Tongue (tissue), 1 donor: ENCODE measurements at regions not wholly inside any gene's neighbourhood (a gene's known extent, or its start where the extent isn't known, plus 50 kb on each side); places are given as distances from the start of the nearest gene placed in this dataset.
"Not testable (repeated sequence)": the region's sequence is repeated elsewhere in the genome, so short reads cannot be mapped to it uniquely, and the experiment has no call there.

Experiments used
- DNase-seq: peaks from one replicate; pipeline ENCODE4 v3.0.0-alpha.2; 2015

- peak; percentile 56 for DNase-seq
Measured at GRCh38 chr21:16422702-16423101, 692.9 kb downstream of the USP25 start.

- no peak for DNase-seq
Measured at GRCh38 chr21:16423921-16424320, 694.1 kb downstream of the USP25 start.

DNA sequence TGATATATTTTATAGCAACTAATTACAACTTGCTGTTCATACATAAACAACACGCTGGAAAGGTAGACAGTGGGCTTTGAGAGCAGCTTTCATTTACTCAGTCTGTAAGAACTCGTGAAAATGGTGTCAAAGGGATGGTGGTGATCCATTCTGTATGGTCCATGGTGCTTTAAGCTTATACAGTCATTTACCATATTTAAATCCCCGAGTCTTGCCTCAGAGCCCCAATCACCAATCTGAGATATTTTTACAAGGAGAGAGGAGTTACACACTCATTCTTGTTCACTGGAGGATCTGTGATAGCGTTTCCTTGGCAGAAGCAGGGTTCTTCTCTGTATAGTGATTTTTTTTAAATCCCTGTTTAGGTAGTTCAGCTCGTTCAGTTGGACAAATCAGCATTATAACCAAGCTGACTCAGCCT is 694.6 kb downstream of the USP25 start:
- DNase-seq, result peak; percentile 60

DNA sequence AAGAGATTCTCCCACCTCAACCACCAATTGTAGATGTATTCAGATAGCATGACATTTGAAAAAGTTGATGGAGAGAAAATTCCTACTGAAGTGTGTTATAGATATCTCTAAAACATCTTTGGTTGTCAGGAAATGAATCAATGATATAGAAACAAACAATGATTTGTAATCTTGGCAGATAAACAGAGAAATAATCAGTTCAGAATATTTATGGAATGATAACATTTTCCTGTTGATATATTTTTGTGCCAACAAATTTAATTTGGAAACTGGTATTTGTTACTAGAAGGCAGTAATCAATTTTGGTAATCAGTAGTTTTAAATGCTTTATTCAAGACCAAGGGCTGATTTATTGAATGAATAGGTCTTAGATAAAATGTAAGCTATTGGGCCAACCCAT is 695.6 kb downstream of the USP25 start:
- no peak for DNase-seq

DNA sequence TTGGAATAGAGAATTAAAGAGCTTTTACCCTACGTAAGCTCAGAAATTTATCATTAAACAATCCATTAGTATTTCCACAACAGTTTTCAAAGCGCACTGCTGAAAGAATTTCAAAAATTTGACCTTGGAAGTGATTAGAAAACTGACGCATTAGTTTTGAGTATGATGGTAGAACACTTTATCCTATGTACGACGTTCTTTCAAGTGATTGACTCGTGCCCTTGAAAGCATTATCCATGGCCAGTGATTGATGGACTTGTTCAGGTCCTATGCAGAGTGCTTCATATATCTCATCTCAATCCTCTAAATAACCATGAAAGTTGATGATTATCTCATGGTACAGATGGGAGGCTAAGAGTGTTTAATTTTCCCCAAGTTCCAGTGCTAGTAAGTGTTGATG is 697.2 kb downstream of the USP25 start:
- DNase-seq, result no peak

DNA sequence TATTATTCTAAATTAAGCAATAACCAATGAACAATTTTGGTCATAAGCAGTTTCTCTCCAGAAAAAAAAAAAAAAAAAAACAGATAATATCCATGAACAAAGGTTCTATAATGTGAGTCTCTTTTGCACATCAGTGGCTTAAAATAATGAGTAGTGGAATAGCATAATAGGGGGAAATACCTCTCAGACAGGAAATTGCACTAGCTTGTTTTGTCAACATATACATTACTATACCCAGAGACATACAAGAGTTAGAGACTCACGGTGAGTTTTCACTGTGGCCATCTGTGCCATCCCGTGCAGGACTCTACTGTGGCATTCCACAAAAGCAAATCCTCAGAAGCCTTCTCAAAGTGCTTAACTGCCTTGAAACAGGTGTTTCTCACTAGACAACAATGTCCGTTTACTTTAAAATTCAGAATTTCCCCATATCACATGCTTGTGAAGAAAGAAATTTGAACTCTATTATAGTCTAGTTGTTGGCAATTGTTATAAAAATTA is 697.9 kb downstream of the USP25 start:
- DNase-seq, result peak; percentile 24

- no peak for DNase-seq
Measured at GRCh38 chr21:16437586-16437985, 707.8 kb downstream of the USP25 start.

DNA sequence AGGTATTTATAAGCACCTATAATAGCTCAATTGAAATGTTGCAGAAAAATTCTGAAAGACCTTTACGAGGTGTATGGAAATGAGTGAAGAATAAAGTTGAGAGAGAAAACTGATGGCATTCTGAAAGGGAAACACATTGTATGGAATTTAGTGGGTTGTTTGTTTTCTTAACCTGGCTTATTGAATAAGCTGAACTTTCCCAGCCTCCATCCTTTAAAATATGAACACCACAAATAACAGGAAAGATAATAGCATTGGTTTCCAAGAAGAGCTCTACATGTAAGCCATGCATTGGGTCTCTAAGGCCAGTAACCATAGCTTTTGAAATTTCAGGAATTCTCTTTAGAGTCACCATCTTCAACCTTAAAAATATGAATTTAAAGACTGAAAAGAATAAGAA is 709.0 kb downstream of the USP25 start:
- DNase-seq, result no peak

DNA sequence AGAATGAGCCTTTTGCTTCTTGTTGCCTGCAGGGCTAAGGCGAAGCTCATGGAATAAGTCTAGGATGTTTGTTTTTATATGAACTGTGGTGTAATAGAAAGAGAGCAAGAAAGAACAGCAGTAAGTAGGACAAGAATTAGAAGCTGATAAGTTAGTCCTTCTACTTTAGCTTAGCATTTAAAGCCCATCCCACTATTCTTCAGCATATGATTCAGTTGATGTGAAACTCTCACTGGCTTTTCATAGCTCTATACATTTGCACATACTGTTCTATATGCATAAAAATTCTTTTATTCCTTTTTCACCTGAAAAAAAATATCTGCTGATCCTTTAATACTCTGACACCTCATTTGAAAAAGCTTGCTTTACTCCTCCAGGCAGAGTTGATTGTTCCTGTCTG is 712.0 kb downstream of the USP25 start:
- DNase-seq, result no peak

- DNase-seq, result peak; percentile 6
Measured at GRCh38 chr21:16454399-16454798, 724.6 kb downstream of the USP25 start.

DNA sequence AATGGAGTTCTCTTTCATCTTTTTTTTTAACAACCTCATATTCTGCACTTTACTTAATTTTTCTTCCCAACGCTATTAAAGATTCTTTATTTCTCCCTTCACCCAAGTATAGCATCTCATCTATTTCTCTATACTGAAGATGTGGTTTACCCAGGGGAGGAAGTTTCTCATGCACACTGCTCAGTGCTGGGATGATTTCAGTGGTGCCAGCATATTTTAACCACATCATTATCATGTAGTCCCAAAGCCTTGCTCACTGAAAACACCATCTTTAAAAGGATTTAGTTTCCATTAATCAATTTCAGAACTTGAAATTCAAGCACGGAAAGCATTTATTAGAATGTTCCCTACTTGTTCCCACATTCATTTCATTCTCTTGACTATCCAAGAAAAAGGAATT is 725.7 kb downstream of the USP25 start:
- DNase-seq, result no peak

GRCh38 chr21:16455978-16456377 is 726.2 kb downstream of the USP25 start:
- peak; percentile 79 for DNase-seq

DNA sequence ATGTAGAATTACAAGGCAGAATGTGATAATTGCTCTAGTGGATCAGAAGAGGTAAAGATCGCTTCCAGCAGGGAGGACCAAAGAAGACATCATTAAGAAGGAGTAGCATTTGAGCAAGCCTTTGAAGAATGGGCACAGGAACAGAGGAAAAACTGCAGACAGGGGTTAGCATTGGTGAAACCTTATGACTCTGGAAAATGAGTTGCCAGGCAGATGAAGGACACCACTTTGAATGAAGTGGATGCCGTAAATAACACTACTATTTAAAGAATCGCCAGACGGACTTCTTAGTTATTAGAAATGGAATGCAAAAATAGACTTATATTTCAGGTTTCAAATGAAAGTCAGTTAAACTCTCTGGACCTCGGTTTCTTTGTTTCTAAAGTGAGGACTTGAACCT is 727.7 kb downstream of the USP25 start:
- peak; percentile 32 for DNase-seq

- DNase-seq, result no peak
Measured at GRCh38 chr21:16460936-16461335, 731.2 kb downstream of the USP25 start.

DNA sequence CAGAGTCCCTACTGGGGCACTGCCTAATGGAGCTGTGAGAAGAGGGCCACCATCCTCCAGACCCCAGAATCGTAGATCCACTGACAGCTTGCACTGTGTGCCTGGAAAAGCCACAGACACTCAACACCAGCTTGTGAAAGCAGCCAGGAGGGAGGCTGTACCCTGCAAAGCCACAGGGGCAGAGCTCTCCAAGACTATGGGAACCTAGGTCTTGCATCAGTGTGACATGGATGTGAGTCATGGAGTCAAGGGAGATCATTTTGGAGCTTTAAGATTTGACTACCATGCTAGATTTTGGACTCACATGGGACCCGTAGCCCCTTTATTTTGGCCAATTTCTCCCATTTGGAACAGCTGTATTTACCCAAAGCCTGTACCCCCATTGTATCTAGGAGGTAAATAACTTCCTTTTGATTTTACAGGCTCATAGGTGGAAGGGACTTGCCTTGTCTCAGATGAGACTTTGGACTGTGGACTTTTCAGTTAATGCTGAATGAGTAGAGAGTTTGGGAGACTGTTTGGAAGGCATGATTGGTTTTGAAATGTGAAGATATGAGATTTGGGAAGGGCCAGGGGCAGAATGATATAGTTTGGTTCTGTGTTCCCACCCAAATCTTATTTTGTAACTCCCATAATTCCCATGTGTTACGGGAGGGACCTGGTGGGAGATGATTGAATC is 734.6 kb downstream of the USP25 start:
- DNase-seq, result not testable (repeated sequence)

- DNase-seq, result no peak
Measured at GRCh38 chr21:16468184-16468583, 738.4 kb downstream of the USP25 start.

DNA sequence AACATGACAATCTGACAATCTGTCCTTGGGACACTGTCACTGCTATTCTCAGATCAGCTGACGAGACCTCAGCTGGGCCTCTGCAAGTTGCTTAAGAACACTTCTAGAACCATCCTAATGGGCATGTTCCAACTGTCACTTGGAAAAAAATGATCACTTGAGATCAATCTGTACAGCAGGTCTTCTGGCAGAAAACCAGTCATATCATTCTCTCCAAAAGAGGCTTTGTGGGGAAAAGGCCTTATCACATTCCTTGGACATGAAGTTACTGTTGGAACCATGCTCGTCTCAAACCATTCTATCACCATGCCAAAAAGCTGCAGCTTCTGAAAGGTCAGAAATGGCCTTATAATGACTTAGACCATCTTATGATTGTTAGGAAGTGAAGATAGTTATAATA is 744.2 kb downstream of the USP25 start:
- peak; percentile 43 for DNase-seq

- DNase-seq, result peak; percentile 5
Measured at GRCh38 chr21:16476056-16476825, 746.5 kb downstream of the USP25 start.

DNA sequence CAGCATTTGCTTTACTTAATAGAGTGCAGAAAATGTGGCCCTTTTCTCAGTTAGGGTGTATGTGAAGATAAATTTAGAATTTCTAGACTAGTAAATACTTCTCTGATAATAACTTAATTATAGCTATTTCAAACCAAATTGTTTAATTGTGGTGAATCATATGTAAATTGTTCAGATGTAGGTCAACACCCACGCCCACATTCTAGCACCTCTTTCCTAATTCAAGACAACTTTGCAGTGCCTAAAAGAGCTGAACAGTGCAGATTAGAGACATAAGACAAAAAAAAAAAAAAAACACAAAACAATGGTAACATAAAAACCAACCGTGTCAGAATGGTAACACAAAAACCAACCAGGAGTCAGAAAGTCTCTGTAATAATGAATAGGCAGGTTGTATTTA is 758.3 kb downstream of the USP25 start:
- no peak for DNase-seq

DNA sequence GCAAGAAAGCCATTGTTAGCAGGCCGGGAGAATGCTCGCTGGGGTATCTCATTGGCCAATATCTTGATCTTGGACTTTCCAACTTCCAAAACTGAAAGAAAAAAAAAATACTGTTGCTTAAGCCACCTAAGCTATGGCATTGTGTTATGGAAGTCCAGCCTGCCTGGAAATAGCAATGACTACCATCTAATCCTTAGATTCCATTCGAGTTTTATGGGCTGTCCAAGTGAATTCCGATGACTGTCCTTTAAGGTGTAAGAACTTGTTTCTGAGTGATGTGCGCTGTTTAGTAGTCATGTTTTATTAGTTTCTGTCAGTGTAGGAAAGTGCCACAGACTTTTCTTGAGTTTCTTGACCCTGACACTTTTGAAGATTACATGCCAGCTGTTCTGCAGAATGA is 762.6 kb downstream of the USP25 start:
- DNase-seq, result no peak

DNA sequence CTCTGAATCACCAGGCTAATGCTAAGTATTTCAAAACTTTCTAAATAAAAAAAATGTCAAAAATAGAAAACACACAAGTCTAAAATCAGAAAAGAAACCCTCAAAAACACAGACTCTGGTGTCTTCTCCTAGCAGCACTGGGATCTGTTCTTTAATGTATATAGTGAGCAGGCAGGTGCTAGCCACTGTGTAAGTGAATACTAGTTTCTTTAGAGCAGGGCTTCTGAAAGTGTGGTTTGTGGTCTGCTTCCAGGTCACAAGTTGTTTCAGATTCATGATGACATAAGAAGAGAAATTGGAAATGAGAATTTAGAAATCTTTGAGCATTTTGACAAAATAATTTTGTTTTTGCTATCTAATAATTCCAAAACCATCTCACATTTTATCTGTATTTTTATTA is 763.1 kb downstream of the USP25 start:
- DNase-seq, result peak; percentile 9

GRCh38 chr21:16496609-16497008 is 766.8 kb downstream of the USP25 start:
- DNase-seq, result no peak

DNA sequence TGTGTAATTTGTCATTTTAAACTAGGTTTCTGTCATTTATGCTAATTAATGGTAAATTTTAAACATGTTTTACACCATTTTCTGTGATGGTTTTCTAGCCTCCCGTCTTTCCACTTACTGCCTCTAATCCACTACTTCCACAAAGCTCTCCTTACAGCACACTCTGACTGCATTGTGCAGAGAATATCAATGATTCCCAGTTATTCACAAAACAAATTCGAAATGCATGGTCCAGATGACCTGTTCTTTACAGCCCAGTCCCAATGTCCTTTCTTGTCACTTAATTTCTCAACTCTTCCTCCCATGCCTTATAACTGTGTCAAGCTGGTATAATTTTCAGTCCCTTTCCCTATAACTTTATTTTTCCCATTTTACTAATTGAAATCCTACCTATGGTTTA is 770.5 kb downstream of the USP25 start:
- DNase-seq, result no peak

DNA sequence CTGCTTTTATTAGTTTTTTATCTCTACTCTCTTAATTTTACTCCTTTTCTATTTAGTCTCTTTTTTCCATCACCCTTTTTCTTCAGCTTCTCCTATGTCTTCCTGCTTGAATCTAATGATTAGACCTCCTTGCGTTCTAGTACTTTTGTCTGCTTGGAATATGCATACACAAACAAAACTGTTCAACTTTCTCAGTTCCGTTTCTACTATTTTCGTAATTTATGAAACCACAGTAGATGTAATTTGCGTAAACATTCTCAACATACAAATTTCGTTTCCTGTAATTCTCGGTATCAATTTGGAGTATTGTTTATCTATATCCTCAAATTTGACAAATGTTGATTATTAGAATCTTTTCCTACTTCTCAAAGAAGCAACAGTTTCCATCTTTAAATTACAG is 772.5 kb downstream of the USP25 start:
- no peak for DNase-seq
